Stimulated activated CD4-positive, alpha-beta T cell treated with anti-CD3 and anti-CD28 coated beads, Interleukin-15, amount 100 ng/mL, for 1 hour (primary cell): ENCODE measurements at regions not wholly inside any gene's neighbourhood (a gene's known extent, or its start where the extent isn't known, plus 50 kb on each side); places are given as distances from the start of the nearest gene placed in this dataset.
"Not testable (repeated sequence)": the region's sequence is repeated elsewhere in the genome, so short reads cannot be mapped to it uniquely, and the experiment has no call there.

Source experiments
- DNase-seq, 2 donors: peaks; one replicate each; pipeline ENCODE4 v3.0.0-alpha.2; 2020; ENCODE audit warnings: low read depth in 1 of 2, low spot score in 1 of 2

DNA sequence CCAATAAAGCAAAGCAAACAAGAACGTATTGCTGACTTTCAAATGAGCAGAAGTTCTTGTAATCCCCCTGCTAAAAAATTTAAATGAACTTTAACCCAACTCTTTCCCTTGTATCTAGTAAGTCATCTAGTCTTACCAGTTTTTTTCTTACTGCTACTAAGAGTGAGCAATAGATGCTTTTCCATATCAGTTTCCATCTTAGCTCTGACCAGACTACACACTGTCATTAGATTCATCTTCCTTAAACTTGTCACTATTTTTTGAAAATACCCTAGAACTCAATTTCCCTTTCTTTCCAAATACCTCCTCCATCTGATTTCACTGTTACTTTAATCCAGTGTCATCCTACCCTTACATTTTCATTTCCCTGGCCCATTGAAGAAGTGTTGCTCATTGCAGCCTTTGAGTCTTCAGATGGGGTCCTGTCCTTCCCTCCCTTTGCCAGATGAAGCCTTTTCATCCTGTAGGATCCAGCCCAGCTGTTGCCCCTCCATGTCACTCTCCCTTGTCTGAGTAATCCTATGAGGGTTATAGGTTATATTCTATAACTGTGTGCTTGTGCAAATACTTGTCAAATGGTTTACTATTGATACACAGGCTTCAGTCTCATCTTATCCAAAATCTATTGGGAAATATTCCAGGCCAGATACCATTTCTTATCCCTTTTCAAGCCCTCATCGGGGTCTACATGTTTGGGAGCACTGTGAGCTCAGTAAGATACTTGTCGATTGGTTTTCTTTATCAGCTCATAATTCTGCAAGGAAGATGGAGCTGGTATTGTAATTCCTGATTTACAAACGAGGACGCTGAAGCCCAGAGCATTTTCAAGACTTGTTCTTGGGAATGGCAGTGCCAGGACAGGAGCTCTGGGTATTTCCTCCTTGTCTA, 51.5 kb upstream of the ITGB1 start:
- no peak for DNase-seq

DNA sequence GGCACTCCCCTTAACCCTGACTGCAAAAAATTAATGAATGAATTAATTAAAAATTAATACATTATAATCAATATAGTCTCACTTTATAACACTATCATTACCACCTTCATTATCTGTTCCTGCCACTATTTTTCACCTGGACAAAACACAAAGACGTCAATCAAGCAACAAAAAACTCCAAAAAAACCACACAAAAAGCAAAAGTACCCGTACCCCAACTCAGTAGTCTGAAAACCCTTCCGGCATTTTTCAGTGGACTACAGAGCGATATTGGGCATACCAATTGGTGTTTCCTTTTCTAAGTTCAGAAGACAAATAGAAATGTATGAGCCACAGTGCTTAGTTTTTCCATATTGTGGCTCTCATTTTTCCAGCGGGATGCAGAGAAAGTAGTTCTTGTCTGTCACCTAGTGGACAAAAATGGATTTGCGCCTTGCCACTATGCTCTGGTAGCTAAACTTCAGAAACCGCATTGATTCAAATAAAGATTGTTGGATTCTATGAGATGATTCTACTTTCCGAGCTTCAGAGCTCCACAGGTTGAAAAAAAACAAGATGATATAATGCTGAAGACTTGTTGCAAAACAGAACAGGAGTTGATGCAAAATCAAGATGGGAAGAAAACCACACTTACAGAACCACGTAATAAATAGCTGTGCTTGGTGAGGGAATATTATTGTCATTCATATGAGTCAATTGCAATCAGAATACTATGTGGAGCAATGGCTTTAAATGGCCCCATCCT, 50.6 kb upstream of the ITGB1 start:
- peak in 1 of 2 donors; percentile 35 for DNase-seq

DNA sequence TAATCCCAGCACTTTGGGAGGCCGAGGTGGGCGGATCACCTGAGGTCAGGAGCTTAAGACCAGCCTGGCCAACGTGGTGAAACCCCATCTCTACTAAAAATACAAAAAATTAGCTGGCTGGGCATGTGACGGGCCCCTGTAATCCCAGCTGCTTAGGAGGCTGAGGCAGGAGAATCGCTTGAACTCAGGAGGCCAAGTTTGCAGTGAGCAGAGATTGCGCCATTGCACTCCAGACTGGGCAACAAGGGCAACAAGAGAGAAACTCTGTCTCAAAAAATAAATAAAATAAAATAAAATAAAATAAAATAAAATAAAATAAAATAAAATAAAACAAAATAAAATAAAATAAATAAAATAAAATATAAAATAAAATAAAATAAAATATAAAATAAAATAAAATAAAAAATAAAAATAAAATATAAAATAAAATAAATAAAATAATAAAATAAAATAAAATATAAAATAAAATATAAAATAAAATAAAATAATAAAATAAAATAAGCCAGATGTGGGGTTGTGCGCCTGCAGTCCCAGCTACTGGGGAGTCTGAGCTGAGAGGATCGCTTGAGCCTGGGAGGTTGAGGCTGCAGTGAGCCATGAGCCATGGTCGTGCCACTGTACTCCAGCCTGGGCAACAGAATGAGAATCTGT, 49.8 kb upstream of the ITGB1 start:
- not testable (repeated sequence) for DNase-seq
